ENCODE measurements at regions not wholly inside any gene's neighbourhood (a gene's known extent, or its start where the extent isn't known, plus 50 kb on each side); places are given as distances from the start of the nearest gene placed in this dataset.

- 85% methylated on average over 4 of the region's 4 CpGs for WGBS
- TF ChIP-seq POLR2AphosphoS5 (IDR thresholded peaks at IDR 0.05) (no peak), CTCF (IDR thresholded peaks at IDR 0.05) (no peak), POLR2A (IDR thresholded peaks at IDR 0.05) (no peak)
- intact Hi-C loops (cut with DNase I) = no loop called here
- no peaks in the 10 kb centered on the region for H3K27me3 ChIP-seq (replicated peaks; ENCODE audit: insufficient read depth)
- no peak overlapping the region for H3K27ac ChIP-seq
- no peaks in the 10 kb centered on the region for H3K4me1 ChIP-seq (replicated peaks)
- H3K4me3 ChIP-seq = no peak overlapping the region
- H3K9me3 ChIP-seq = no peaks in the 10 kb centered on the region
- no peak for DNase-seq (ENCODE audit: low spot score)
- H3K36me3 ChIP-seq = no peaks in the 10 kb centered on the region
Measured at GRCh38 chr4:177008836-177009501, 216.2 kb upstream of the VEGFC start.

DNA sequence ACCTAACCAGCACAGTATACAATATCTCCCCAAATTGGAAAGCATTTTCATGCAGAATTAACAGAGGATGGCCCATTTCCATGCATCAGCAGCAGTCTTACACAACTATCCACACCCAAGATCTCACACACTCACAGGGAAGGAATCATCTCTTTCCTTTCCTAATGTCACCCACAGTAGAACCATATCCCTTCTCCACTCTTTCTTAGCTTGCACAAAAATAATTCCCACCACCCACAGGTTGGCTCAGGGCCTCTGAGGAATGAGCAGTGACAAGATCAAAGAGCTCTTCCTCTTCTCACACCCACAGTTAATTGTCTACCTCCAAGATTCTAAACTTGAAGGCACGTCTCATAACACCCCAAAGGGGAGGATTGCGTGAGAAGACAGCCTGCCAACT, 217.7 kb upstream of the VEGFC start:
- 39% methylated on average over 2 of the region's 2 CpGs for WGBS
- intact Hi-C loops (cut with DNase I) = no loop called here
- TF ChIP-seq POLR2A (IDR thresholded peaks at IDR 0.05) = no peak
- no peak for TF ChIP-seq CTCF (IDR thresholded peaks at IDR 0.05)
- no peak for TF ChIP-seq POLR2AphosphoS5 (IDR thresholded peaks at IDR 0.05)
- H3K36me3 ChIP-seq = no peaks in the 10 kb centered on the region
- no peaks in the 10 kb centered on the region for H3K27me3 ChIP-seq (replicated peaks; ENCODE audit: insufficient read depth)
- H3K4me1 ChIP-seq (replicated peaks) = no peaks in the 10 kb centered on the region
- H3K4me3 ChIP-seq = no peak overlapping the region
- H3K9me3 ChIP-seq = no peaks in the 10 kb centered on the region
- no peak overlapping the region for H3K27ac ChIP-seq
- DNase-seq (ENCODE audit: low spot score) = no peak

DNA sequence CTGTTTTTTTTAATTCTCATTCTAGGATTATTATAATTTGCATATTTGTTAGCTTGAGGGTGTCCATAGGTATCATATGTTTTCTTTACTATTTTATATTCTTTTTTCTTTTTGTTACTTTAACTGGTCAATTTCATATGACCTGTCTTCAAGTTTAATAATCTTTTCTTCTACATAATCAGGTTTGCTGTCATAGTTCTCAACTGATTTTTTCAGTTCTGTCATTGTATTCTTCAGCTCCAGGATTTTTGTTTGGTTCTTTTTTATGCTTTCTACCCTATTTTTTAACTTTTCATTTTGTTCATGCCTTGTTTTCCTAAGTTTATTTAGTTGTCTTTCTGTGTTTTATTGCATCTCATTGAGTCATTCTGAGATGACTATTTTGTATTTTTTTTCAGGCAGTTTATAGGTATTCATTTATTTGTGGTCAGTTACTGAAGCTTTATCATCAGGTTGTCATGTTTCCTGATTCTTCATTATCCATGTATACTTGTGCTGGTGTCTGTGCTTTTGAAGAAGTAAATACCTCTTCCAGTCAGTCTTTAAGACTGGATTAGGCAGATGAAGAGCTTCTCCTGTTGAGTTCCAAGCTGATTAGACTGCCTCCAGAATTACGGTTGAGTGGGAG, 220.3 kb upstream of the VEGFC start:
- TF ChIP-seq CTCF (IDR thresholded peaks at IDR 0.05) = no peak
- TF ChIP-seq POLR2AphosphoS5 (IDR thresholded peaks at IDR 0.05) = no peak
- TF ChIP-seq POLR2A (IDR thresholded peaks at IDR 0.05) = no peak
- Histone ChIP-seq H3K4me3 (no peak overlapping the region), H3K36me3 (no peaks in the 10 kb centered on the region), H3K27ac (no peak overlapping the region), H3K27me3 (replicated peaks; ENCODE audit: insufficient read depth) (no peaks in the 10 kb centered on the region), H3K4me1 (replicated peaks) (no peaks in the 10 kb centered on the region), H3K9me3 (no peaks in the 10 kb centered on the region)
- intact Hi-C loops (cut with DNase I) = no loop called here
- DNase-seq (ENCODE audit: low spot score) = no peak
- WGBS = 100% methylated on average over 1 of the region's 1 CpG

GRCh38 chr4:177016541-177017141, 223.9 kb upstream of the VEGFC start:
- intact Hi-C loops (cut with DNase I) = no loop called here
- Histone ChIP-seq H3K27ac (no peak overlapping the region), H3K4me3 (no peak overlapping the region), H3K9me3 (no peaks in the 10 kb centered on the region), H3K4me1 (replicated peaks) (no peaks in the 10 kb centered on the region), H3K36me3 (no peaks in the 10 kb centered on the region), H3K27me3 (replicated peaks; ENCODE audit: insufficient read depth) (no peaks in the 10 kb centered on the region)
- 18% methylated on average over 1 of the region's 1 CpG for whole genome bisulfite sequencing
- no peak for TF ChIP-seq POLR2A (IDR thresholded peaks at IDR 0.05)
- TF ChIP-seq CTCF (IDR thresholded peaks at IDR 0.05) = no peak
- TF ChIP-seq POLR2AphosphoS5 (IDR thresholded peaks at IDR 0.05) = no peak
- no peak for DNase-seq (ENCODE audit: low spot score)

DNA sequence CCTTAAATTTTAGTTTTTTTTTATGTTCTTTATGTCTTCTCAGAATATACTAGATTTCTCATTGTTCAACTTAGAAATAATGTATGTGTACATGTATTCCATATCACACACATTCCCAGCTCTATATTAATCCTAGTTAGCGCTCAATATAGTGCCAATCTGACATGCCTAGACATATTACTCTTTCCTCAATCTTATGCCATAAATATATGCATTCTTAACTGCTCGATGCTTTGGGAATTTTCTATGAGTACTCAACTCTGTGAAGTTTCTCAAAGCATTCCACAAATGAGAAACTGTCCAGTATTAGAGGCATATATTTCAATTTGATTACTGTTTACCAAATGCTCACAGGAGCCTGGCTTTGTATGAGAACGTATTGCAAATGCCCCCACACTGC, 231.2 kb upstream of the VEGFC start:
- no peak for DNase-seq (ENCODE audit: low spot score)
- WGBS = 53% methylated on average over 3 of the region's 3 CpGs
- no peak for TF ChIP-seq POLR2A (IDR thresholded peaks at IDR 0.05)
- no peak for TF ChIP-seq CTCF (IDR thresholded peaks at IDR 0.05)
- no peak for TF ChIP-seq POLR2AphosphoS5 (IDR thresholded peaks at IDR 0.05)
- Histone ChIP-seq H3K9me3 (no peaks in the 10 kb centered on the region), H3K4me3 (no peak overlapping the region), H3K36me3 (no peaks in the 10 kb centered on the region), H3K4me1 (replicated peaks) (no peaks in the 10 kb centered on the region), H3K27ac (no peak overlapping the region), H3K27me3 (replicated peaks; ENCODE audit: insufficient read depth) (no peaks in the 10 kb centered on the region)
- intact Hi-C loops (cut with DNase I) = no loop called here
